GM21423 (cell line): ENCODE measurements at regions not wholly inside any gene's neighbourhood (a gene's known extent, or its start where the extent isn't known, plus 50 kb on each side); places are given as distances from the start of the nearest gene placed in this dataset.
"Not testable (repeated sequence)": the region's sequence is repeated elsewhere in the genome, so short reads cannot be mapped to it uniquely, and the experiment has no call there.

Source experiments
- ATAC-seq: cut with Tn5 transposase; IDR thresholded peaks from one replicate; pipeline ENCODE4 v1.9.1; 2021; ENCODE audit warnings: mild to moderate bottlenecking, moderate library complexity; ENCODE audit not compliant: unreplicated experiment

- ATAC-seq: no peak
These were observed 215.8 kb upstream of the LRRC4C start for GRCh38 chr11:41675205-41675604.

GRCh38 chr11:41713030-41713429 is 253.6 kb upstream of the LRRC4C start:
- no peak for ATAC-seq

- ATAC-seq: no peak
These were observed 254.6 kb upstream of the LRRC4C start for GRCh38 chr11:41714101-41714500.

- ATAC-seq: no peak
These were observed 257.4 kb upstream of the LRRC4C start for GRCh38 chr11:41716862-41717261.

GRCh38 chr11:41720761-41721160 is 261.3 kb upstream of the LRRC4C start:
- no peak for ATAC-seq

DNA sequence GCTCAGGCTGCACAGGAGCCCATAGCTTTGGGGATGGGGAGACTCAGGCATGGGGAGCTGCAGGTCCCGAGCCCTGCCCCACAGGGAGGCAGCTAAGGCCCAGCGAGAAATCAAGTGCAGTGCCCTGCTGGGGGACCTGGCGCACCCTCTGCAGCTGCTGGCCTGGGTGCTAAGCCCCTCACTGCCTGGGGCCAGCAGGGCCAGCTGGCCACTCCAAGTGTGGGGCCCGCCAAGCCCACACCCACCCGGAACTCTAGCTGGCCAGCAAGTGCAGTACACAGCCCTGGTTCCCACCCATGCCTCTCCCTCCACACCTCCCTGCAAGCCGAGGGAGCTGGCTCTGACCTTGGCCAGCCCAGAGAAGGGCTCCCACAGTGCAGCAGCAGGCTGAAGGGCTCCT is 268.7 kb upstream of the LRRC4C start:
- ATAC-seq: not testable (repeated sequence)

- ATAC-seq: no peak
These were observed 315.8 kb upstream of the LRRC4C start for GRCh38 chr11:41775296-41775695.

- ATAC-seq: no peak
These were observed 320.0 kb upstream of the LRRC4C start for GRCh38 chr11:41779401-41779960.

- no peak for ATAC-seq
These were observed 322.0 kb upstream of the LRRC4C start for GRCh38 chr11:41781441-41781840.

- no peak for ATAC-seq
These were observed 325.3 kb upstream of the LRRC4C start for GRCh38 chr11:41784513-41785335.

DNA sequence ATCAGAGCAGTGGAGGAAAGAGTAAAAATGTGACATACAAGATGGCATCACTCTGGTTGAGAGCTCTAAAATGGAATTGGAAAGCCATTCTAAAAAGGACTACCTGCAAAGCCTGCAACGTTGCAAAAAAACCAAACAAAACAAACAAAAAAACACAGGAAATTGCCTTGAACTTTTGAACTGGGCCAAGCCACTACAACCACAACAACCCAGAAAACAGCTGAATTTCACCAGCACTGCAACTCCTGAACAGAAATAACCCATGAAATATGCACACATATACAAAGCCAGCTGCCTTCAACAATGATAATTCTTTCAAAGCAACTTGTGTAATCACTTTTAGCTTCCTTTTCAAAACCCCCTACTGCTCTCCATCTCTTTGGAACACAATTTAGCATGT is 326.6 kb upstream of the LRRC4C start:
- no peak for ATAC-seq

DNA sequence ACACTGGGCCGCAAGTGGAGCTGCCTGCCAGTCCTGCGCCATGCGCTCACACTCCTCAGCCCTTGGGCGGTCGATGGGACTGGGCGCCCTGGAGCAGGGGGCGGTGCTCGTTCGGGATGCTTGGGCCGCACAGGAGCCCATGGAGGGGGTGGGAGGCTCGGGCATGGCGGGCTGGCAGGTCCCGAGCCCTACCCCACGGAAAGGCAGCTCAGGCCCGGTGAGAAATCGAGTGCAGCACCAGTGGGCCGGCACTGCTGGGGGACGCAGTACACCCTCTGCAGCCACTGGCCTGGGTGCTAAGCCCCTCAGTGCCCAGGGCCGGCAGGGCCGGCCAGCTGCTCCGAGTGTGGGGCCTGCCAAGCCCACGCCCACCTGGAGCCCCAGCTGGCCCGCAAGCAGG is 328.7 kb upstream of the LRRC4C start:
- ATAC-seq: no peak

DNA sequence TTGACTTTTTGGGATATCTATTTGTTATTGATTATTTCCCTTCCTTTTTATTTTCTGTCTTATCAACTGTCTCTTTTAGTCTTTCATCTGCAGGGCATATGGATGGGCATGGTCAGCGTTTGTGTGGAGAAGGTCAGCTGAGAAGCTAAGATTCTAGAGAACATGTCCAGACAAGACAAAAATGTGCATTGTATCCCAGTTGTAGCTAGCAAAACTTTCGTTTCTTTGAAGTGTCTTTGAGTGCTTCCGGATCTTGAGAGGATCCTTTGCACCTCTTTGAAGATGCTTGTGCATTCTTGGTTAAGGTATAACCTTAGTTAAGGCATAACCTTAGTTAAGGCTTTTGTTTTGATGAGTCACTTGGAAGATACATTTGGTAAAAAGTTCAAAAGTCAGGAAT is 329.9 kb upstream of the LRRC4C start:
- ATAC-seq: no peak

GRCh38 chr11:41795004-41795403 is 335.6 kb upstream of the LRRC4C start:
- ATAC-seq: no peak

GRCh38 chr11:41799754-41800153 is 340.3 kb upstream of the LRRC4C start:
- ATAC-seq: no peak

- ATAC-seq: no peak
These were observed 344.4 kb upstream of the LRRC4C start for GRCh38 chr11:41803895-41804294.

- ATAC-seq: no peak
These were observed 356.9 kb upstream of the LRRC4C start for GRCh38 chr11:41816396-41816795.

DNA sequence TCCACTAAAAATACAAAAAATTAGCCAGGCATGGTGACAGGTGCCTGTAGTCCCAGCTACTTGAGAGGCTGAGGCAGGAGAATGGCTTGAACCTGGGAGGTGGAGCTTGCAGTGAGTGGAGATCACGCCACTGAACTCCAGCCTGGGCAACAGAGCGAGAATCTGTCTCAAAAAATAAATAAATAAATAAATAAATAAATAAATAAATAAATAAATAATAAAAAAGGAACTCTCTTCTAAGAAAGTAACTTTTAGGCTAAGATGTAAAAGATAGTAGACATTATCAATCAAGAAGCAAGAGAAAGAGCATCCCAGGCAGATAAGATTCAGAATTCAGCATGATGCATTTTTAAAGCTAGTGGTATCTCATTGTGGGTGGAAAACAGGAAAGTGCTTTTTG is 364.8 kb upstream of the LRRC4C start:
- ATAC-seq: not testable (repeated sequence)

DNA sequence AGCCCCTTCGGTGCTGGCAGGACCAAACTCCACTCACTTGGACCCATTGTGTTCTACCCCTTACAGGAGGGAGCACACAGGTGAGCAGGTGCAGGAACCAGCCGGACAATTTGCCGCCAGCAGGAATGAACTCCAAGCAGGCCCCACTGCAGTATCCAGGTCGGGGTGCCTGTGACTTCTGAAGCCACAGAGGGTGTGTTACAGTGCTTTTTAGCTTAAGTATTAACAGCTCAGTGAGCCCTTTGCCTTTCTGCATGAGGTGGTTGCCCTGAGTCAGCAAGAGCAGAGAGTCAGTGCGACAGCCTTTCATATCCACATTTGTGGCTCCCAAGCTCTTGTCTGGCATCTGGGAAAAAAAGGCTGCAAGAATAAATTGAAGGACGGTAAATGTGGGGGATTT is 366.6 kb upstream of the LRRC4C start:
- ATAC-seq: no peak

DNA sequence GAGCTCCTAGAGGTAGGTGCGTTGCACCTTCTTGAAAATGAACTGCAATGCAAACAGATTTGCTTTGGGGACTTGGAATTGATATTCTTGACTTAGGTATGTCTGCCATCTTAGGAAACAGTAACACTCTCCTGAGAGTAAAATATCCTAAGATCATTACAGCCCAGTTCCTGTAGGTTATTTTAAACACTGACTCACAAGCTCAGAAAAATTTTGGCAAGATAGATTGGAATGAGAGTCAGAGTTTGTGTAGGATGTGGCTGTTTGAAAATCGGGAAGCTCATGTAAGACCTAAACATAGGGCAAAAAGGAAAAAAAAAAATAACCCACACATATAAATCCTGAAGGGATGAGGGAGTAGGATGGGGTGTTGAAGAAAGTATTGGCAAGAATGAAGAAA is 377.0 kb upstream of the LRRC4C start:
- ATAC-seq: no peak

DNA sequence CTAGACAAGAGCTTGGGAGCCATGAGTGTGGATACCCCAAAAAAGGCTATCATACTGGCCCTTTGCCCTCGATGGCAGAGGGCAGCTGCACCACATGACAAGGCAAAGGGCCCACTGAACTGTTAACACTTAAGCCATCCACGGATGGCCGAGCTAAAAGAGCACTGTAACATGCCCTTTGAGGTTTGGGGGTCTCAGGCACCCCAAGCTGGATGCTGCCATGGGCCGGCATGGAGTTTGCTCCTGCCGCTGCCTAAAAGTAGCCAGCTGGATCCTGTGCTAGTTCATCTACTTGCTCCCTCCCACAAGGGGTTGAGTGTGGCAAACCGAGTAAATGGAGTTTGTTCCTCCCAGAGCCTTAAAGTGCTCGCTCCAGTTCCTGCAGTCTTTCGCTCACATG is 383.2 kb upstream of the LRRC4C start:
- no peak for ATAC-seq

DNA sequence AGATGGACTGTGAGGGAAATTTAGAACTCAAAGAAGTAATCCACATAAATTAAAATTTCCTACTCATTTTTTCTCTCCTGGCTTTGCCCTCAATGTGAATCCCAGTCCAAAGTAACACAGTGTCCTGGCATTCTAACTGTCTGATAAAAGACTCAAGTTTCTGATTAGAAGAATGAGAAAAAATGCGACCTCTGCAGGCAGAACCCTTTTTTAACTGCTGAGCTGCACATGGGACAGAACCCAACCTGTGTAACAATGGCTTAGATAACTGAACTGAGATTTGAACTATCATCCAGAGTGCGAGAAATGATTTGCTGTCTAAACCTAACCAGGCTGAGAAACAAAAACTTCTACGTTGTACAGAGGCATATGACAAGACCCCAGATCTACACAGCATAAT is 385.6 kb upstream of the LRRC4C start:
- ATAC-seq: no peak

DNA sequence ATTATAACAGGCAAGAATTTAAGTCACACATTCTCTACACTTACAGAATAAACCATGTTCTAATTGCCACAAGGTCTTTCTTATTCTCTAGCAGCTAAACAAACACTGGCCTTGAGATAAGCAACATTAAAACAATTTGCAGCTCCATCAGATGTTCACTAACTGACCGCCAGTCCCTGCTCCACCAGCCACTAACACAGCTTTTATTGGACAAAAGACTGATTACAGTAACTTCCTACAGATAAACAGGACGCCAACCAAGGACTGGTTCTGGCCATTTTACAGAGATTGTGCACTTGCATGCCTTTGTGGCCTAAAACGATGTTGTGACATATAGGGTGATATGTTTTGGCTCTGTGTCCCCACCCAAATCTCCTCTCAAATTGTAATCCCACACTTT is 388.9 kb upstream of the LRRC4C start:
- ATAC-seq: no peak
